ENCODE measurements at regions not wholly inside any gene's neighbourhood (a gene's known extent, or its start where the extent isn't known, plus 50 kb on each side); places are given as distances from the start of the nearest gene placed in this dataset.

DNA sequence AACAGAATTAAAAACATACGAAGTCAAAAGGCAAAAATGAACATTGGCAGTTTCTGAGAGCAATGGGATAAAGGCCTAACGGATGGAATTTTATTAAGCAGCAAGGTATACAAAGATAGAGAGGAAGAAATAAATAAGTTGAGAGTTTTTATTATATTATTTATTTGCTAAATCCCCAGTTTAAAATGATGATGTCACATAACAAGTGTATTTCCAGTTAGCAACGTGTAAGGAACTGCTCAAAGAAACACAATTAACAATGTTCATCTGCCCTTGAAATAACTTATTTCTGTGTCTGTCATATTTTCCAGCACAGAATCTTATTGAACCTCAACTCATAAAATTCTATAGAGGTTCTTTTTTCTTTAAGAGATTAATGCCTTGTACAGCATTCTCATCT lies 108.6 kb upstream of the TMEM106B start:
- H3K27me3 ChIP-seq (ENCODE audit: control insufficient read depth in 1 of 2, insufficient read depth in 2 of 2, low read length in 2 of 2), result no peaks in the 10 kb centered on the region
- DNase-seq (ENCODE audit: low spot score), result no peak
- TF ChIP-seq, protein P1, sequence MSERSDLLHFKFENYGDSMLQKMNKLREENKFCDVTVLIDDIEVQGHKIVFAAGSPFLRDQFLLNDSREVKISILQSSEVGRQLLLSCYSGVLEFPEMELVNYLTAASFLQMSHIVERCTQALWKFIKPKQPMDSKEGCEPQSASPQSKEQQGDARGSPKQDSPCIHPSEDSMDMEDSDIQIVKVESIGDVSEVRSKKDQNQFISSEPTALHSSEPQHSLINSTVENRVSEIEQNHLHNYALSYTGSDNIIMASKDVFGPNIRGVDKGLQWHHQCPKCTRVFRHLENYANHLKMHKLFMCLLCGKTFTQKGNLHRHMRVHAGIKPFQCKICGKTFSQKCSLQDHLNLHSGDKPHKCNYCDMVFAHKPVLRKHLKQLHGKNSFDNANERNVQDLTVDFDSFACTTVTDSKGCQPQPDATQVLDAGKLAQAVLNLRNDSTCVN (CRISPR knock-in tag; IDR thresholded peaks at IDR 0.05; ENCODE audit: borderline replicate concordance), result no peak
- TF ChIP-seq CREB1 (IDR thresholded peaks at IDR 0.05), result peak; percentile 85
- no peak for TF ChIP-seq CREB1 (CRISPR knock-in tag; IDR thresholded peaks at IDR 0.05)
- TF ChIP-seq ATF7 (IDR thresholded peaks at IDR 0.05), result peak; percentile 74
- TF ChIP-seq ATF7 (CRISPR knock-in tag; IDR thresholded peaks at IDR 0.05), result no peak
- intact Hi-C loops (cut with micrococcal nuclease; ENCODE audit: unreplicated experiment), result no loop called here
- H3K4me3 ChIP-seq (replicated peaks in 1 of 3; ENCODE audit: insufficient read depth in 1 of 3, low read depth in 2 of 3, low read length in 3 of 3), result no peak overlapping the region
- no peak for FAIRE-seq
- no peak overlapping the region for H3K4me2 ChIP-seq (ENCODE audit: low read depth, low read length)
- in situ Hi-C loops (cut with HindIII; ENCODE audit: extremely low pct_ligation_motif_present, low pct_unique_long_range_greater_than_20kb), result no loop called here
- no peaks in the 10 kb centered on the region for H3K36me3 ChIP-seq (replicated peaks in 1 of 2; ENCODE audit: control insufficient read depth in 1 of 2, insufficient read depth in 2 of 2, low read length in 2 of 2)
- 43% methylated on average over 3 of the region's 3 CpGs for WGBS (ENCODE audit: low lambda C conversion rate)
- no peaks in the 10 kb centered on the region for H4K20me1 ChIP-seq (ENCODE audit: insufficient read depth, low read length)
- no peaks in the 10 kb centered on the region for H3K79me2 ChIP-seq (ENCODE audit: insufficient read depth, low read length)
- no peaks in the 10 kb centered on the region for H3K4me1 ChIP-seq (ENCODE audit: insufficient read depth, low read length)
- H2AFZ ChIP-seq (ENCODE audit: low read length), result no peak overlapping the region
- H3K27ac ChIP-seq (ENCODE audit: extremely low read length, insufficient read depth, low read length), result no peak overlapping the region
- no peaks in the 10 kb centered on the region for H3K9me3 ChIP-seq (ENCODE audit: low read length)
- CTCF ChIA-PET (ENCODE audit: low intra/inter-chr PET ratio, low total read pairs), result no interaction called here
- POLR2A ChIA-PET, result no interaction called here
- BruUV-seq (replicated peaks), result no TSS peak
- no peak for ATAC-seq
- no peak overlapping the region for H3K9ac ChIP-seq (ENCODE audit: insufficient read depth, low read depth, low read length)

DNA sequence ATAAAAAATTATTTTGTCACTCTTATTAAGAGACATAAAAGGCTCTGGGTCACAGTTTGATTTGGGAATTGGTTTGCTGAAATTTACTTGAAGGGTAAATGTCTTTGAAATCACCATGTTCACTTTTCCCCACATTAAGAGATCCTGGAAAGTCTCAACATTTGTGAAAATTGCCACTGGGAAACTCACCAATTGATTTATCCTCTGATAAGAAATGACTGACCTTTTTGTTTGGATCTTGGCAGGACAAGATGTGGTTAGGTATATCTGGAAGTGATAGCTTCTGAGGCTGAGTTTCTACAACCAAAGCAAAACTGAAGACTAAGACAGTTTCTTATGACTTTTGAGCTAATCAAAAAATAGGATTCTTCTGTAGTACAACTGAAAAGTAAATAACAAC lies 107.1 kb upstream of the TMEM106B start:
- in situ Hi-C loops (cut with HindIII; ENCODE audit: extremely low pct_ligation_motif_present, low pct_unique_long_range_greater_than_20kb), result no loop called here
- no peak for FAIRE-seq

More for the DNA sequence above, 107.1 kb upstream of the TMEM106B start:
- CTCF ChIA-PET (ENCODE audit: low intra/inter-chr PET ratio, low total read pairs), result no interaction called here
- ATAC-seq, result no peak
- Histone ChIP-seq H3K4me3 (replicated peaks in 1 of 3; ENCODE audit: insufficient read depth in 1 of 3, low read depth in 2 of 3, low read length in 3 of 3) (no peak overlapping the region), H3K27me3 (ENCODE audit: control insufficient read depth in 1 of 2, insufficient read depth in 2 of 2, low read length in 2 of 2) (no peaks in the 10 kb centered on the region), H4K20me1 (ENCODE audit: insufficient read depth, low read length) (no peaks in the 10 kb centered on the region), H3K27ac (ENCODE audit: extremely low read length, insufficient read depth, low read length) (no peak overlapping the region), H3K79me2 (ENCODE audit: insufficient read depth, low read length) (no peaks in the 10 kb centered on the region), H2AFZ (ENCODE audit: low read length) (no peak overlapping the region), H3K36me3 (replicated peaks in 1 of 2; ENCODE audit: control insufficient read depth in 1 of 2, insufficient read depth in 2 of 2, low read length in 2 of 2) (no peaks in the 10 kb centered on the region), H3K9ac (ENCODE audit: insufficient read depth, low read depth, low read length) (no peak overlapping the region), H3K9me3 (ENCODE audit: low read length) (no peaks in the 10 kb centered on the region), H3K4me2 (ENCODE audit: low read depth, low read length) (no peak overlapping the region), H3K4me1 (ENCODE audit: insufficient read depth, low read length) (peaks cover 8% of the 10 kb centered on the region; the same call in 1 of the 2 replicates)
- TF ChIP-seq ZNF615 (CRISPR knock-in tag; IDR thresholded peaks at IDR 0.05; ENCODE audit: borderline replicate concordance) (no peak), TRIM24 (CRISPR knock-in tag; IDR thresholded peaks at IDR 0.05) (no peak), ZNF326 (CRISPR knock-in tag; IDR thresholded peaks at IDR 0.05; ENCODE audit: borderline replicate concordance) (no peak), ZNF737 (CRISPR knock-in tag; IDR thresholded peaks at IDR 0.05; ENCODE audit: borderline replicate concordance) (no peak), CREM (IDR thresholded peaks at IDR 0.05) (no peak), CREM (CRISPR knock-in tag; IDR thresholded peaks at IDR 0.05) (no peak), SRSF1 (optimal IDR thresholded peaks at IDR 0.05; ENCODE audit: low read depth, low read length) (no peak), ZNF143 (CRISPR knock-in tag; IDR thresholded peaks at IDR 0.05) (no peak)
- TF ChIP-seq, protein P2, sequence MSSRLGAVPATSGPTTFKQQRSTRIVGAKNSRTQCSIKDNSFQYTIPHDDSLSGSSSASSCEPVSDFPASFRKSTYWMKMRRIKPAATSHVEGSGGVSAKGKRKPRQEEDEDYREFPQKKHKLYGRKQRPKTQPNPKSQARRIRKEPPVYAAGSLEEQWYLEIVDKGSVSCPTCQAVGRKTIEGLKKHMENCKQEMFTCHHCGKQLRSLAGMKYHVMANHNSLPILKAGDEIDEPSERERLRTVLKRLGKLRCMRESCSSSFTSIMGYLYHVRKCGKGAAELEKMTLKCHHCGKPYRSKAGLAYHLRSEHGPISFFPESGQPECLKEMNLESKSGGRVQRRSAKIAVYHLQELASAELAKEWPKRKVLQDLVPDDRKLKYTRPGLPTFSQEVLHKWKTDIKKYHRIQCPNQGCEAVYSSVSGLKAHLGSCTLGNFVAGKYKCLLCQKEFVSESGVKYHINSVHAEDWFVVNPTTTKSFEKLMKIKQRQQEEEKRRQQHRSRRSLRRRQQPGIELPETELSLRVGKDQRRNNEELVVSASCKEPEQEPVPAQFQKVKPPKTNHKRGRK (CRISPR knock-in tag; IDR thresholded peaks at IDR 0.05), result no peak
- BruUV-seq (replicated peaks), result no TSS peak
- POLR2A ChIA-PET, result no interaction called here
- no peak for DNase-seq (ENCODE audit: low spot score)
- intact Hi-C loops (cut with micrococcal nuclease; ENCODE audit: unreplicated experiment), result no loop called here

Measured in HepG2 (cell line).